MCF 10A (cell line): ENCODE measurements at regions not wholly inside any gene's neighbourhood (a gene's known extent, or its start where the extent isn't known, plus 50 kb on each side); places are given as distances from the start of the nearest gene placed in this dataset.

ENCODE experiments used
- BruUV-seq: library from RNA; stranded (reverse); fragments of 400-500 nt; replicated peaks from 2 replicates; lab custom pipeline; 2021; lab: Mats Ljungman, UMichigan
- CTCF ChIA-PET: fragments of 300-600 bp; sonication (Branson Sonifier 250); formaldehyde crosslinking; extraction: SDS; loops from one replicate; lab custom pipeline; 2021; ENCODE audit warnings: antibody characterized with exemption, inconsistent platforms; lab: Yijun Ruan, JAX
- POLR2A ChIA-PET: fragments of 300-600, 350-650 bp; sonication (Branson Sonifier 250); formaldehyde crosslinking; extraction: SDS; loops from one replicate; lab custom pipeline; 2020; ENCODE audit warnings: antibody characterized with exemption, inconsistent platforms; lab: Yijun Ruan, JAX
- DNase-seq: peaks from one replicate; pipeline ENCODE4 v3.0.0-alpha.2; 2018; ENCODE audit not compliant: unreplicated experiment
- H3K27ac Mint-ChIP-seq: one replicate; pipeline ENCODE4 v1.8.0; 2022; ENCODE audit warnings: mild to moderate bottlenecking, low read depth, mixed read lengths; ENCODE audit not compliant: unreplicated experiment
- H3K27me3 Mint-ChIP-seq: one replicate; pipeline ENCODE4 v1.8.0; 2022; ENCODE audit warnings: mixed read lengths; ENCODE audit not compliant: insufficient read depth, unreplicated experiment
- H3K36me3 Mint-ChIP-seq: one replicate; pipeline ENCODE4 v1.8.0; 2022; ENCODE audit warnings: mild to moderate bottlenecking, moderate library complexity, mixed read lengths; ENCODE audit not compliant: insufficient read depth, unreplicated experiment
- H3K4me1 Mint-ChIP-seq: one replicate; pipeline ENCODE4 v1.8.0; 2022; ENCODE audit warnings: mixed read lengths; ENCODE audit not compliant: insufficient read depth, unreplicated experiment
- H3K4me3 Mint-ChIP-seq: one replicate; pipeline ENCODE4 v1.8.0; 2022; ENCODE audit warnings: mild to moderate bottlenecking, moderate library complexity, mixed read lengths; ENCODE audit not compliant: unreplicated experiment
- H3K9me3 Mint-ChIP-seq: one replicate; pipeline ENCODE4 v1.8.0; 2022; ENCODE audit warnings: mixed read lengths; ENCODE audit not compliant: unreplicated experiment
- intact Hi-C: fragments of 100-400 bp; cut with micrococcal nuclease; formaldehyde crosslinking; loops from 2 replicates; pipeline ENCODE4 v1.14.1; 2022
- TF ChIP-seq, protein P1 (sequence below): fragments of 200-600 bp; IDR thresholded peaks from one replicate; pipeline ENCODE4 v1.8.0; 2022; ENCODE audit warnings: antibody characterized with exemption, mild to moderate bottlenecking; ENCODE audit not compliant: unreplicated experiment

- intact Hi-C loops, result no loop called here
- no TSS peak for BruUV-seq
- Mint-ChIP-seq H3K27ac (no peak overlapping the region), H3K36me3 (no peaks in the 10 kb centered on the region), H3K27me3 (no peaks in the 10 kb centered on the region), H3K4me3 (no peak overlapping the region), H3K9me3 (no peaks in the 10 kb centered on the region), H3K4me1 (no peaks in the 10 kb centered on the region)
- CTCF ChIA-PET, result interaction anchor here (0.6 to 2.5 kb wide), 4 partner anchors 9 to 494 kb away, joined by 3 to 9 read pairs (median 6); no protein-coding TSS in a partner anchor
- TF ChIP-seq, protein P1, sequence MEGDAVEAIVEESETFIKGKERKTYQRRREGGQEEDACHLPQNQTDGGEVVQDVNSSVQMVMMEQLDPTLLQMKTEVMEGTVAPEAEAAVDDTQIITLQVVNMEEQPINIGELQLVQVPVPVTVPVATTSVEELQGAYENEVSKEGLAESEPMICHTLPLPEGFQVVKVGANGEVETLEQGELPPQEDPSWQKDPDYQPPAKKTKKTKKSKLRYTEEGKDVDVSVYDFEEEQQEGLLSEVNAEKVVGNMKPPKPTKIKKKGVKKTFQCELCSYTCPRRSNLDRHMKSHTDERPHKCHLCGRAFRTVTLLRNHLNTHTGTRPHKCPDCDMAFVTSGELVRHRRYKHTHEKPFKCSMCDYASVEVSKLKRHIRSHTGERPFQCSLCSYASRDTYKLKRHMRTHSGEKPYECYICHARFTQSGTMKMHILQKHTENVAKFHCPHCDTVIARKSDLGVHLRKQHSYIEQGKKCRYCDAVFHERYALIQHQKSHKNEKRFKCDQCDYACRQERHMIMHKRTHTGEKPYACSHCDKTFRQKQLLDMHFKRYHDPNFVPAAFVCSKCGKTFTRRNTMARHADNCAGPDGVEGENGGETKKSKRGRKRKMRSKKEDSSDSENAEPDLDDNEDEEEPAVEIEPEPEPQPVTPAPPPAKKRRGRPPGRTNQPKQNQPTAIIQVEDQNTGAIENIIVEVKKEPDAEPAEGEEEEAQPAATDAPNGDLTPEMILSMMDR, result no peak
- DNase-seq, result no peak
- POLR2A ChIA-PET, result no interaction called here
Observed at GRCh38 chr2:160984426-160985077, 175.7 kb upstream of the TANK start.

DNA sequence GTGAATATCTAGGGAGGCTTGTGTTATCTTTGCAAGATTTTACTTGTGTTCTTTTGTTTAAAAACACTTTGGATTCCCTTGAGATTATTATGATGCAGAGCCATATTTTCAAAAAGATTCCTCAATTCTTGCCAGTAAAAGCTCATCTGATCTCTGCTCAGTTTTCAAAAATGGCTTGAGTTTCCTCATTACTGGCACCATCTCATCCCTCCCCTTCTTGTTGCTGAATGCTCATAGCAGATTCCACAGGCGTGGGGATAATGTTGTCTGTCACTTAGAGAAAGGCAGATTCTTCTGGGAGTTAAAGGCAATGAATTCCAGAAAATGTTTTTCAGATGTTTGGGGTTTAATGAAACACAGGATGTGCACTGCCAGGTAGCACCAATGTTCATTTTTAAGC, 170.4 kb upstream of the TANK start:
- no TSS peak for BruUV-seq

DNA sequence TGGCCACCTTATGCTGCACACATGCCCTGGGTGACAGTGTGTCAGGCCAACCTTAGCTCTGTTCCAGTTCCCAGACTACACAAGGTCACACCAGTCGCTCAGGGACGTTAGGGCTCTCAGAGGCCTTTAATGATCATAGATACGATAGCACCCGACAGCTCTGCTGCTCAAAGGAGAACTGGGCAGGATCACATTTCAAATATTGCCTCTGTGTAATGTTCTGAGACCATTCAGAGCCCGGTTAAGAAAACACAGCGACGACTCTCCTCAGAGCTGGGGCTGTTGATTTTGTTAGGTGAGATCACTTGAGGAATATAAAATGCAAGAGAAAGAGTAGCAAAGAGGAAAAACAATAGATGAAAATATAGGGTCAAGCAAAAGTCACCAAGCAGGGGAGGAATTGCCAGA, 166.6 kb upstream of the TANK start:
- ChIA-PET POLR2A (interaction anchor here (0.6 to 1.3 kb wide), 8 partner anchors 12 to 1447 kb away, joined by 3 to 7 read pairs (median 4); no protein-coding TSS in a partner anchor), CTCF (interaction anchor here (0.6 to 4.6 kb wide), 30 partner anchors 9 to 1244 kb away, joined by 3 to 59 read pairs (median 4); no protein-coding TSS in a partner anchor)
- no peak overlapping the region for H3K27ac Mint-ChIP-seq
- no peaks in the 10 kb centered on the region for H3K9me3 Mint-ChIP-seq
- DNase-seq, result no peak
- intact Hi-C loops, result loop anchor here (1.0 to 2.0 kb wide), 5 partner anchors 69 to 905 kb away; no protein-coding TSS in a partner anchor
- no peak overlapping the region for H3K4me3 Mint-ChIP-seq
- H3K4me1 Mint-ChIP-seq, result peaks cover 9% of the 10 kb centered on the region
- BruUV-seq, result no TSS peak
- H3K27me3 Mint-ChIP-seq, result no peaks in the 10 kb centered on the region
- TF ChIP-seq, protein P1, result no peak
- no peaks in the 10 kb centered on the region for H3K36me3 Mint-ChIP-seq

More for the DNA sequence above, 170.4 kb upstream of the TANK start:
- Mint-ChIP-seq H3K9me3 (no peaks in the 10 kb centered on the region), H3K4me3 (no peak overlapping the region), H3K27me3 (no peaks in the 10 kb centered on the region), H3K27ac (no peak overlapping the region), H3K4me1 (peaks cover 9% of the 10 kb centered on the region), H3K36me3 (no peaks in the 10 kb centered on the region)
- TF ChIP-seq, protein P1, result no peak
- intact Hi-C loops, result no loop called here
- ChIA-PET CTCF (interaction anchor here (1.2 to 1.3 kb wide), 2 partner anchors 9 to 74 kb away, joined by 3 to 5 read pairs; no protein-coding TSS in a partner anchor), POLR2A (interaction anchor here (0.8 kb wide), 1 partner anchor 15 kb away, joined by 3 read pairs; no protein-coding TSS in a partner anchor)
- no peak for DNase-seq
